Keratinocyte (primary cell): ENCODE measurements at regions not wholly inside any gene's neighbourhood (a gene's known extent, or its start where the extent isn't known, plus 50 kb on each side); places are given as distances from the start of the nearest gene placed in this dataset.
A peak's percentile ranks its signal among the peaks of the same experiment; 100 is the strongest.

Experiments used
- DNase-seq: peaks from one replicate; pipeline ENCODE4 v3.0.0-alpha.2; 2011; ENCODE audit warnings: low read depth, missing footprints, low spot score
- FAIRE-seq: peaks from 2 replicates; lab custom pipeline; 2011; peaks lifted over from hg19 to GRCh38; lab: Jason Lieb, UNC
- H2AFZ ChIP-seq: 2 replicates; pipeline ENCODE4 v1.6.0; 2012; ENCODE audit warnings: low read length, control low read depth, inconsistent platforms; ENCODE audit not compliant: control insufficient read depth
- H3K27ac ChIP-seq: 2 replicates; pipeline ENCODE4 v1.5.1; 2011; ENCODE audit warnings: low read length; ENCODE audit not compliant: control insufficient read depth, insufficient read depth
- H3K27me3 ChIP-seq: 3 replicates; pipeline ENCODE4 v1.6.0; 2011; ENCODE audit warnings: low read length; ENCODE audit not compliant: control insufficient read depth, insufficient read depth; ENCODE audit errors: extremely low read depth
- H3K36me3 ChIP-seq, 2 experiments: 2 replicates in 1 of 2; 3 replicates in 1 of 2; pipeline ENCODE4 v1.5.1; 2011; ENCODE audit warnings: low read length in 2 of 2, mild to moderate bottlenecking in 1 of 2; ENCODE audit not compliant: control insufficient read depth in 2 of 2, insufficient read depth in 2 of 2; ENCODE audit errors: extremely low read depth in 1 of 2
- H3K4me1 ChIP-seq: 3 replicates; pipeline ENCODE4 v1.5.1; 2011; ENCODE audit warnings: low read length; ENCODE audit not compliant: control insufficient read depth, insufficient read depth; ENCODE audit errors: extremely low read depth
- H3K4me2 ChIP-seq: 3 replicates; pipeline ENCODE4 v1.6.0; 2011; ENCODE audit warnings: low read depth, low read length; ENCODE audit not compliant: control insufficient read depth, insufficient read depth; ENCODE audit errors: extremely low read depth
- H3K4me3 ChIP-seq, 3 experiments: fragments of 200-600 bp in 1 of 3; sonication (generic) in 1 of 3; 2 replicates in 2 of 3; 3 replicates in 1 of 3; pipeline ENCODE4 v1.5.1; 2011 to 2016; ENCODE audit warnings: low read length in 3 of 3, mild to moderate bottlenecking in 3 of 3, control low read depth in 2 of 3, inconsistent platforms in 1 of 3, low read depth in 1 of 3, mixed read lengths in 1 of 3, mixed run types in 1 of 3, moderate library complexity in 1 of 3; ENCODE audit not compliant: control insufficient read depth in 2 of 3, insufficient read depth in 2 of 3; ENCODE audit errors: extremely low read depth in 1 of 3
- H3K79me2 ChIP-seq: 2 replicates; pipeline ENCODE4 v1.6.0; 2012; ENCODE audit warnings: low read length; ENCODE audit not compliant: control insufficient read depth, insufficient read depth
- H3K9ac ChIP-seq: 3 replicates; pipeline ENCODE4 v1.6.0; 2011; ENCODE audit warnings: low read length; ENCODE audit not compliant: control insufficient read depth, insufficient read depth; ENCODE audit errors: extremely low read depth
- H3K9me1 ChIP-seq: 3 replicates; pipeline ENCODE4 v1.6.0; 2011; ENCODE audit warnings: low read length; ENCODE audit not compliant: control insufficient read depth, insufficient read depth; ENCODE audit errors: extremely low read depth
- H3K9me3 ChIP-seq: 2 replicates; pipeline ENCODE4 v1.5.1; 2012; ENCODE audit warnings: low read depth, low read length; ENCODE audit not compliant: control insufficient read depth
- H4K20me1 ChIP-seq: 3 replicates; pipeline ENCODE4 v1.6.0; 2011; ENCODE audit warnings: low read length; ENCODE audit not compliant: control insufficient read depth, insufficient read depth; ENCODE audit errors: extremely low read depth
- EZH2 ChIP-seq: IDR thresholded peaks from one replicate; pipeline ENCODE4 v1.6.1; 2012; ENCODE audit warnings: inconsistent platforms, mild to moderate bottlenecking, low read length, moderate library complexity
- dilution Hi-C: fragments of 300-500 bp; cut with MboI; formaldehyde crosslinking; loops from one replicate; pipeline ENCODE4 v1.7.0; 2020; ENCODE audit warnings: low sequenced_read_pairs; ENCODE audit not compliant: extremely low pct_ligation_motif_present
- TF ChIP-seq, protein P1 (sequence below), 3 experiments: IDR thresholded peaks in 1 of 3; conservative IDR thresholded peaks in 1 of 3; optimal IDR thresholded peaks in 1 of 3; 2 replicates in 2 of 3; 3 replicates in 1 of 3; pipeline versions ENCODE3 to v1.5.1; 2011; ENCODE audit warnings: low read length in 3 of 3, mild to moderate bottlenecking in 3 of 3, moderate library complexity in 2 of 3, control low read depth in 1 of 3, inconsistent platforms in 1 of 3; ENCODE audit not compliant: insufficient read depth in 2 of 3; ENCODE audit errors: extremely low read depth in 1 of 3

DNA sequence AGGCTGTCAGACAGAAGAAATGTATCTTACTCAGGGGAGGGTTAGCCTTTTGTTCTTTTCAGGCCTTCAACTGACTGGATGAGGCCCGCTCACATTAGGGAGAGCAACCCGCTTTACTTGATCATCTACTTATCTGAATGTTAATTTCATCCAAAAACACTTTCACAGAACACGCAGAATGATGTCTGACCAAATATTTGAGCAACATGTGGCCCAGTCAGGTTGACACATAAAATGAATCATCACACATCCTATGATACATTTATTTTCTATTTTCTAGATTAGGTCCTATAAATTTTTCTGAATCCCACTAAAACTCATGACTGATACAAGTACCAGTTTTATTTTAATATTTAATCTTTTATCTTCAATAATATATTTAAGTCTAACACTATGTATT lies 260.3 kb downstream of the IL15 start:
- no peak for FAIRE-seq
- H2AFZ ChIP-seq, result no peak overlapping the region

DNA sequence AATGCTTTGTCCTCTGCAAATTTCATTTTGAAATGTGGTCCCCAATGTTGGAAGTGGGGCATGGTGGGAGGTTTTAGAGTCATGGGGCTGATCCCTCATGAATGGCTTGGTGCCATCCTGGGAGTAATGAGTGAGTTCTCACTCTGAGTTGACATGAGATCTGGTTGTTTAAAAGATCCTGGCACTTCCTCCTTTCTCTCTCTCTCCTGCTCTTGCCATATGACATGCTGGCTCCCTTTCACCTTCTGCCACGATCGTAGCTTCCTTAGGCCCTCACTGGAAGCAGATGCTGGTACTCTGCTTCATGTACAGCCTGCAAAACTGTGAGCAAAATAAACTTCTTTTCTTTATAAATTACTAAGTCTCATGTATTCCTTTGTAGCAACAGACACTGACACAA lies 262.0 kb downstream of the IL15 start:
- no peaks in the 10 kb centered on the region for H3K9me3 ChIP-seq
- no peak overlapping the region for H3K27ac ChIP-seq
- dilution Hi-C loops, result no loop called here
- no peaks in the 10 kb centered on the region for H3K36me3 ChIP-seq
- no peaks in the 10 kb centered on the region for H4K20me1 ChIP-seq
- H3K4me1 ChIP-seq, result no peaks in the 10 kb centered on the region
- TF ChIP-seq, protein P1, sequence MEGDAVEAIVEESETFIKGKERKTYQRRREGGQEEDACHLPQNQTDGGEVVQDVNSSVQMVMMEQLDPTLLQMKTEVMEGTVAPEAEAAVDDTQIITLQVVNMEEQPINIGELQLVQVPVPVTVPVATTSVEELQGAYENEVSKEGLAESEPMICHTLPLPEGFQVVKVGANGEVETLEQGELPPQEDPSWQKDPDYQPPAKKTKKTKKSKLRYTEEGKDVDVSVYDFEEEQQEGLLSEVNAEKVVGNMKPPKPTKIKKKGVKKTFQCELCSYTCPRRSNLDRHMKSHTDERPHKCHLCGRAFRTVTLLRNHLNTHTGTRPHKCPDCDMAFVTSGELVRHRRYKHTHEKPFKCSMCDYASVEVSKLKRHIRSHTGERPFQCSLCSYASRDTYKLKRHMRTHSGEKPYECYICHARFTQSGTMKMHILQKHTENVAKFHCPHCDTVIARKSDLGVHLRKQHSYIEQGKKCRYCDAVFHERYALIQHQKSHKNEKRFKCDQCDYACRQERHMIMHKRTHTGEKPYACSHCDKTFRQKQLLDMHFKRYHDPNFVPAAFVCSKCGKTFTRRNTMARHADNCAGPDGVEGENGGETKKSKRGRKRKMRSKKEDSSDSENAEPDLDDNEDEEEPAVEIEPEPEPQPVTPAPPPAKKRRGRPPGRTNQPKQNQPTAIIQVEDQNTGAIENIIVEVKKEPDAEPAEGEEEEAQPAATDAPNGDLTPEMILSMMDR (optimal IDR thresholded peaks at IDR 0.05 in 1 of 3, IDR thresholded peaks at IDR 0.05 in 1 of 3, conservative IDR thresholded peaks at IDR 0.05 in 1 of 3; ENCODE audit: extremely low read depth in 1 of 3, insufficient read depth in 2 of 3, low read length in 3 of 3), result no peak
- TF ChIP-seq EZH2, result no peak
- H3K4me3 ChIP-seq, result no peak overlapping the region
- DNase-seq, result no peak
- H2AFZ ChIP-seq, result peak overlapping the region; percentile 39
- H3K4me2 ChIP-seq, result no peak overlapping the region
- H3K9ac ChIP-seq, result no peak overlapping the region
- no peaks in the 10 kb centered on the region for H3K27me3 ChIP-seq
- no peaks in the 10 kb centered on the region for H3K79me2 ChIP-seq
- no peak for FAIRE-seq
- no peaks in the 10 kb centered on the region for H3K9me1 ChIP-seq

More for the DNA sequence above, 260.3 kb downstream of the IL15 start:
- no peaks in the 10 kb centered on the region for H3K4me1 ChIP-seq
- no peak for DNase-seq
- H3K27ac ChIP-seq, result no peak overlapping the region
- H3K4me3 ChIP-seq, result no peak overlapping the region
- H3K79me2 ChIP-seq, result no peaks in the 10 kb centered on the region
- TF ChIP-seq EZH2, result no peak
- TF ChIP-seq, protein P1 (optimal IDR thresholded peaks at IDR 0.05 in 1 of 3, IDR thresholded peaks at IDR 0.05 in 1 of 3, conservative IDR thresholded peaks at IDR 0.05 in 1 of 3; ENCODE audit: extremely low read depth in 1 of 3, insufficient read depth in 2 of 3, low read length in 3 of 3), result no peak
- H4K20me1 ChIP-seq, result no peaks in the 10 kb centered on the region
- H3K4me2 ChIP-seq, result no peak overlapping the region
- H3K27me3 ChIP-seq, result no peaks in the 10 kb centered on the region
- dilution Hi-C loops, result no loop called here
- H3K36me3 ChIP-seq, result no peaks in the 10 kb centered on the region
- no peaks in the 10 kb centered on the region for H3K9me1 ChIP-seq
- H3K9me3 ChIP-seq, result no peaks in the 10 kb centered on the region
- H3K9ac ChIP-seq, result no peak overlapping the region
